Astrocyte (in vitro differentiated cells and primary cell): ENCODE measurements at regions not wholly inside any gene's neighbourhood (a gene's known extent, or its start where the extent isn't known, plus 50 kb on each side); places are given as distances from the start of the nearest gene placed in this dataset.
"Not testable (repeated sequence)": the region's sequence is repeated elsewhere in the genome, so short reads cannot be mapped to it uniquely, and the experiment has no call there.

Source experiments
- DNase-seq: peaks from one replicate; pipeline ENCODE4 v3.0.0-alpha.2; 2010; ENCODE audit warnings: low read depth
- FAIRE-seq: peaks from 2 replicates; lab custom pipeline; 2011; peaks lifted over from hg19 to GRCh38; lab: Jason Lieb, UNC
- H2AFZ ChIP-seq: 2 replicates; pipeline ENCODE4 v1.6.0; 2012; ENCODE audit warnings: low read depth, low read length, inconsistent platforms
- H3K27ac ChIP-seq: 2 replicates; pipeline ENCODE4 v1.5.1; 2011; ENCODE audit warnings: low read depth, low read length, inconsistent platforms
- H3K27me3 ChIP-seq: 2 replicates; pipeline ENCODE4 v1.6.0; 2011; ENCODE audit warnings: low read length, inconsistent platforms; ENCODE audit not compliant: insufficient read depth
- H3K36me3 ChIP-seq: 2 replicates; pipeline ENCODE4 v1.5.1; 2011; ENCODE audit warnings: low read length, inconsistent platforms; ENCODE audit not compliant: insufficient read depth
- H3K4me1 ChIP-seq: 2 replicates; pipeline ENCODE4 v1.5.1; 2011; ENCODE audit warnings: low read length, inconsistent platforms; ENCODE audit not compliant: insufficient read depth
- H3K4me2 ChIP-seq: 2 replicates; pipeline ENCODE4 v1.6.0; 2012; ENCODE audit warnings: low read length, inconsistent platforms
- H3K4me3 ChIP-seq: 2 replicates; pipeline ENCODE4 v1.5.1; 2011; ENCODE audit warnings: low read depth, mild to moderate bottlenecking, low read length, inconsistent platforms; ENCODE audit not compliant: insufficient read depth
- H3K79me2 ChIP-seq: 2 replicates; pipeline ENCODE4 v1.6.0; 2012; ENCODE audit warnings: mild to moderate bottlenecking, low read length, inconsistent platforms; ENCODE audit not compliant: insufficient read depth
- H3K9ac ChIP-seq: 2 replicates; pipeline ENCODE4 v1.6.0; 2012; ENCODE audit warnings: mild to moderate bottlenecking, low read length, inconsistent platforms
- H3K9me3 ChIP-seq: 2 replicates; pipeline ENCODE4 v1.5.1; 2012; ENCODE audit warnings: low read depth, mild to moderate bottlenecking, low read length, inconsistent platforms; ENCODE audit not compliant: insufficient read depth
- H4K20me1 ChIP-seq: 2 replicates; pipeline ENCODE4 v1.6.0; 2012; ENCODE audit warnings: low read length, inconsistent platforms; ENCODE audit not compliant: insufficient read depth
- H3K27ac Mint-ChIP-seq: one replicate; pipeline ENCODE4 v1.8.0; 2021; ENCODE audit warnings: mild to moderate bottlenecking, mixed read lengths; ENCODE audit not compliant: unreplicated experiment
- H3K27me3 Mint-ChIP-seq: one replicate; pipeline ENCODE4 v1.8.0; 2021; ENCODE audit warnings: low read depth, mixed read lengths; ENCODE audit not compliant: unreplicated experiment
- H3K36me3 Mint-ChIP-seq: one replicate; pipeline ENCODE4 v1.8.0; 2021; ENCODE audit warnings: low read depth, mixed read lengths; ENCODE audit not compliant: unreplicated experiment
- H3K4me1 Mint-ChIP-seq: one replicate; pipeline ENCODE4 v1.8.0; 2021; ENCODE audit warnings: low read depth, mixed read lengths; ENCODE audit not compliant: unreplicated experiment
- H3K4me3 Mint-ChIP-seq: one replicate; pipeline ENCODE4 v1.8.0; 2021; ENCODE audit warnings: mild to moderate bottlenecking, moderate library complexity, mixed read lengths; ENCODE audit not compliant: unreplicated experiment
- H3K9me3 Mint-ChIP-seq: one replicate; pipeline ENCODE4 v1.8.0; 2021; ENCODE audit warnings: mild to moderate bottlenecking, mixed read lengths; ENCODE audit not compliant: unreplicated experiment
- CTCF ChIP-seq: IDR thresholded peaks from 2 replicates; pipeline ENCODE4 v1.5.1; 2011; ENCODE audit warnings: low read depth, mild to moderate bottlenecking, inconsistent platforms, low read length, moderate library complexity; ENCODE audit not compliant: insufficient read depth
- EZH2 ChIP-seq: IDR thresholded peaks from 2 replicates; pipeline ENCODE4 v1.6.1; 2012; ENCODE audit warnings: mild to moderate bottlenecking, low read length, inconsistent platforms; ENCODE audit not compliant: insufficient read depth

- Histone ChIP-seq H3K27me3 (no peaks in the 10 kb centered on the region), H4K20me1 (no peaks in the 10 kb centered on the region), H2AFZ (no peak overlapping the region), H3K4me2 (no peak overlapping the region), H3K9me3 (no peaks in the 10 kb centered on the region), H3K4me1 (no peaks in the 10 kb centered on the region), H3K36me3 (no peaks in the 10 kb centered on the region), H3K79me2 (no peaks in the 10 kb centered on the region), H3K9ac (no peak overlapping the region), H3K4me3 (no peak overlapping the region), H3K27ac (no peak overlapping the region)
- no peak overlapping the region for H3K4me3 Mint-ChIP-seq
- H3K27me3 Mint-ChIP-seq = no peaks in the 10 kb centered on the region
- no peak for TF ChIP-seq EZH2
- TF ChIP-seq CTCF = no peak
- H3K4me1 Mint-ChIP-seq = peaks cover 7% of the 10 kb centered on the region
- H3K27ac Mint-ChIP-seq = no peak overlapping the region
- H3K9me3 Mint-ChIP-seq = no peaks in the 10 kb centered on the region
- no peaks in the 10 kb centered on the region for H3K36me3 Mint-ChIP-seq
- FAIRE-seq = no peak
- no peak for DNase-seq
Observed at GRCh38 chrX:101740642-101741041, 81.0 kb upstream of the ARMCX2 start.

GRCh38 chrX:101738867-101739266 lies 79.2 kb upstream of the ARMCX2 start:
- not testable (repeated sequence) for H3K27ac ChIP-seq, H3K27me3 ChIP-seq, H3K36me3 ChIP-seq, H3K4me2 ChIP-seq, H3K79me2 ChIP-seq, H3K4me3 Mint-ChIP-seq, FAIRE-seq, H3K27ac Mint-ChIP-seq, H4K20me1 ChIP-seq, H3K9me3 Mint-ChIP-seq, H3K36me3 Mint-ChIP-seq, H3K4me1 ChIP-seq, H3K9me3 ChIP-seq, H3K4me1 Mint-ChIP-seq, H3K4me3 ChIP-seq, H2AFZ ChIP-seq, H3K9ac ChIP-seq, H3K27me3 Mint-ChIP-seq, DNase-seq

- not testable (repeated sequence) for H3K4me3 ChIP-seq, H3K4me3 Mint-ChIP-seq, DNase-seq, H3K4me1 Mint-ChIP-seq, H3K9me3 Mint-ChIP-seq, H3K27ac Mint-ChIP-seq, H3K4me1 ChIP-seq, FAIRE-seq, H3K27me3 ChIP-seq, H3K9ac ChIP-seq, H3K36me3 Mint-ChIP-seq, H2AFZ ChIP-seq, H3K9me3 ChIP-seq, H3K79me2 ChIP-seq, H4K20me1 ChIP-seq, H3K27me3 Mint-ChIP-seq, H3K4me2 ChIP-seq, H3K27ac ChIP-seq, H3K36me3 ChIP-seq
Observed at GRCh38 chrX:101738411-101738810, 78.8 kb upstream of the ARMCX2 start.

- Histone ChIP-seq H2AFZ (no peak overlapping the region), H3K4me3 (no peak overlapping the region), H4K20me1 (no peaks in the 10 kb centered on the region), H3K9me3 (no peaks in the 10 kb centered on the region), H3K36me3 (no peaks in the 10 kb centered on the region), H3K27ac (no peak overlapping the region), H3K9ac (no peak overlapping the region), H3K4me1 (no peaks in the 10 kb centered on the region), H3K79me2 (no peaks in the 10 kb centered on the region), H3K27me3 (no peaks in the 10 kb centered on the region), H3K4me2 (no peak overlapping the region)
- no peaks in the 10 kb centered on the region for H3K9me3 Mint-ChIP-seq
- DNase-seq (no peak), FAIRE-seq (no peak)
- no peak overlapping the region for H3K27ac Mint-ChIP-seq
- H3K27me3 Mint-ChIP-seq = no peaks in the 10 kb centered on the region
- no peaks in the 10 kb centered on the region for H3K36me3 Mint-ChIP-seq
- TF ChIP-seq CTCF (no peak), EZH2 (no peak)
- peaks cover 7% of the 10 kb centered on the region for H3K4me1 Mint-ChIP-seq
- H3K4me3 Mint-ChIP-seq = no peak overlapping the region
Observed at GRCh38 chrX:101736651-101737050, 77.0 kb upstream of the ARMCX2 start.
